IPS-NIHi7 (cell line): ENCODE measurements at regions not wholly inside any gene's neighbourhood (a gene's known extent, or its start where the extent isn't known, plus 50 kb on each side); places are given as distances from the start of the nearest gene placed in this dataset.
"Not testable (repeated sequence)": the region's sequence is repeated elsewhere in the genome, so short reads cannot be mapped to it uniquely, and the experiment has no call there.

Experiments used
- DNase-seq: peaks from one replicate; pipeline ENCODE4 v3.0.0; 2012; ENCODE audit warnings: mixed read lengths; ENCODE audit errors: extremely low spot score

DNA sequence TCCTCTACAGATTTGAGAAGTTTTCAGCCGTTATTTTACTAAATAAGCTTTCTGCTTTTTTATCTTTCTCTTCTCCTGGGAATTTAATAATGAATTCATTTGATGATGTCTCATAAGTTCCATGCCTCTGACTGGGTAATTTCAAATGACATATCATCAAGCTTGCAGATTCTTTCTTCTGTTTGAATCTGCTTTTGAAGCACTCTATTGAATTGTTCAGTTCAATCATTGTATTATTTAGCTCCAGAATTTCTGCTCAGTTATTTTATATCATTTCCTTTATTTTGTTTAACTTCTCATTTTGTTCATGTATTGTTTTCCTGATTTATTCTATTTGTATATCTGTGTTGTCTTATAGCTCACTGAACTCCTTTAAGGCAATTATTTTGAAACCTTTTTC is 196.9 kb upstream of the CNTNAP2 start:
- DNase-seq: no peak

DNA sequence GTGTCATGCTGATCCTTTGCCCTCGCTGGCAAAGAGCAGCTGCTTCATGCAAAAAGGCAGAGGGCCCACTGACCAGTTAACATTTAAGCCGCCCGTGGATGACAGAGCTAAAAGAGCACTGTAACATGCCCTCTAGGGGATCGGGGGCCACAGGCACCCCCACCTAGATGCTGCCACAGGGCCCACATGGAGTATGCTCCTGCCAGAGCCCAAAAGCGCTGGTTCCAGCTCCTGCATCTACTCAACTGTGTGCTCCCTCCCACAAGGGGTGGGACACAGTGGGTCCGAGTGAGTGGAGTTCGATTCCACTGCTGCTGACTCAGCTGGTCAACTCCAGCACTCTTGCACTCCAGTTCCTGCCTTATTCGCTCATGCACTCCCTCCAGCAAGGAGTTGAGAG is 199.8 kb upstream of the CNTNAP2 start:
- DNase-seq: no peak

DNA sequence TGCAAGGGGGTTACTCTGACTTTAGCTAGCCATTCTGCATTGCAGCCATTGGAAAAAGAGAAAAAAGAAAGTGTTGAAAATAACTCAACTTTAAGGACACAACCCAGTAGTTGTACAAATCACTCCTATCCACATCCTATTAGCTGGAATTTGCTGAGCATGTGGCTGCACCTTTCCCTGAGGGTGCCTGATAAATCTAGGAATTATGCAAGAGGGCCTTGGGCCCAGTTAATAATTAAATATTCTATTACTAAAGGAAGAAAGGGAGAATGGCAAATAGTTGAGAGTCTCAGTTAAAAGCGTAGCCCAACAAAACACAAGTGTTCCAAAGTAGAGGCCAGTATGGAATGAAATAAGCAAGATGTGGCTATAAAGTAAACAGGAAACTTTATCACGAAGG is 200.9 kb upstream of the CNTNAP2 start:
- no peak for DNase-seq

DNA sequence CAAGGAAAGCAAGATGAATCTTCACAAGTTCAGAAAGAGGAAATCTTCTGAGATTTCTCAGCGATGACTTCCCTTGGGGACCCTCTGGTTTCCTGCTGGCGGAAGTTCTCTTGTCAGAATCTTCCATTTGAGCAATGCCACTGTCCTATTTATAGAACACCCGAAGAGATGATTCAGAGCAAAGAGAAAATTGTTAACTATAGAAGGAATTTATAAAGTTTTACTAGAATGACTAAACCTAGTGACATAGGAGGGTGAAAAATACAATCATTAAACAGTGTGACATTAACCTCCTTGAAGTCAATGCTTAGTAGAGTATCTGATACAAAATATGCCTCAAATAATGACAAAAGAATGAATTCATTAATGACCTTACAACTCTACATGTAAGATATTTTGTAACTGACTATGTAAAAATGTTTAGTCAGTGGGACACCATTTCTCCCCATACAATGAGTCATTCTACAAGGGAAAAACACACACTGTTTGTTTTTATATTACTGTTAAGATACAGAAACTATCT is 206.5 kb upstream of the CNTNAP2 start:
- DNase-seq: no peak

DNA sequence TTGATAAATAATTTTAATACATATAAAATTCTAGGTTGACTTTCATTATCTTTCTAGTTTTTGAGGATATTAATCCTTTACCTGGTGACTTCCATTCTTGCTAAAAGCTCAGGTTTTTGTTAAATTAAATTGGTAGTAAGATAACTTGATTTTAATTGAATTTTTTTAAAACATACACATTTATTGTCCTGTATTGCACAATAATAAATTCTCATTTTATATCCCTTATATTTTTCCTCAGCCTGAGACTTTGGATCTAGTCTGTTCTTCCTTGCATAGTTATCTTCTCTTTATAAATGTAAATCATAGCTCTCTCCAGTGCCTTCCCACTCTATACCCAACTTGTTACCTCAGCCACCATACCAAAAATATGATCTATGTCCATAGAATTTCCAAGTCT is 212.9 kb upstream of the CNTNAP2 start:
- no peak for DNase-seq

DNA sequence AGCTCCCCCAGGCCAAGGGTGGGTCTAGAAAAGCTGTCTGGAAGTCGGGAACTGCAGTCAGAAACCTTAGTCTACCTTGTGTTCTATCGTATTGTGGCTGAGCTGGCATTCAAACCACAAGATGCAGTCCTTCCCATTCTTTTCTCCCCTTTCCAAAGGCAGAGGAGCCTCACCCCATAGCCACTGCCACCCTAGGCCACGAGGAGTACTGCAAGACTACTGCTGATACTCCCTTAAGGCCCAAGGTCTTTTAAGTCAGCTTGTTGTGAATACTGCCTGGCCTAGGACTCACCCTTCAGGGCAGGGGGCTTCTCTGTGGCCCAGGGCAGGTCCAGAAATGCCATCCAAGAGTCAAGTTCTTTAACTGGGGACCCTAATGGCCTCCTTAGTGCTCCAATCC is 214.5 kb upstream of the CNTNAP2 start:
- no peak for DNase-seq

DNA sequence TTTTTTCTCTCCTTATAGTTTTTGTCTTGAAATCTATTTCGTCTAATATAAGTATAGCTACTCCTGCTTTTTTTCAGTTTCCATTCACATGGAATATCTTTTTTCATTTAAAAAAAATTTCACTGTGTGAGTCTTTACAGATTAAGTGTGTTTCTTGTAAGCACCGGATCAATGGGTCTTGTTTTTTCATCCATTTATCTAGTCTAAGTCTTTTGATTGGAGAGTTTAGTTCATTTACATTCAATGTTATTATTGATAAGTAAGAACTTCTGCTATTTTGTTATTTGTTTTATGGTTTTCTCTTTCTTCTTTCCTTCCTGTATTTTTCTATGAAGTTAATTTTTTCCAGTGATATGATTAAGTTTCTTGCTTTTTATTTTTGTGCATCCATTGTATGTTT is 216.7 kb upstream of the CNTNAP2 start:
- no peak for DNase-seq

DNA sequence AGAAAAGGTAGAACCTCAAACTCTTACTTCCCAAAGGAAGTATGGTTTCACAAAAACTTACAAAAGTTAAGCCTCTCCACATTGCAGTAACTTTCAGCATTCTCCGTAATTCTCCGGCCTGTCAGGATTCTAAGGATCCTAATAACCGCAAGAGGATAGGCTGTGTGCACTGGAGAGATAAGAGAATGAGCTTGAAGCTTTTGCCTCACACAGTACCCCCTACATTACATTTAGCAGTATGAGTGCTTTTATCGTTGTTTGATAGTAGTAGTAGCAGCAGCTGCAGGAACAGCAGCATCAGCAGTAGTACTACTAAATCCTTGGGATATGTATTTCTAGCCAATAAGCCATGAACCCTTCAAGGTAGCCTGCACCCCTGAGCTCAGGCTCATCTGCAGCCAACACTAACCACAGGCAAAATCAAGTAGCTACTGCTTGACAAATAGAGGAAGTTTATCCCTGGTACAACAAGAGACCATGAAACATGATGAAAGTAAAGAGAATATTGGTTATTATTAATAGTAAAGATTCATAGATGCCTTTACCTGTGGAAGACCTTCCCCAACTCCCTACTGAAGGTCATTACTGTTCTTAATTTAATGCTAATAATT is 222.6 kb upstream of the CNTNAP2 start:
- no peak for DNase-seq

DNA sequence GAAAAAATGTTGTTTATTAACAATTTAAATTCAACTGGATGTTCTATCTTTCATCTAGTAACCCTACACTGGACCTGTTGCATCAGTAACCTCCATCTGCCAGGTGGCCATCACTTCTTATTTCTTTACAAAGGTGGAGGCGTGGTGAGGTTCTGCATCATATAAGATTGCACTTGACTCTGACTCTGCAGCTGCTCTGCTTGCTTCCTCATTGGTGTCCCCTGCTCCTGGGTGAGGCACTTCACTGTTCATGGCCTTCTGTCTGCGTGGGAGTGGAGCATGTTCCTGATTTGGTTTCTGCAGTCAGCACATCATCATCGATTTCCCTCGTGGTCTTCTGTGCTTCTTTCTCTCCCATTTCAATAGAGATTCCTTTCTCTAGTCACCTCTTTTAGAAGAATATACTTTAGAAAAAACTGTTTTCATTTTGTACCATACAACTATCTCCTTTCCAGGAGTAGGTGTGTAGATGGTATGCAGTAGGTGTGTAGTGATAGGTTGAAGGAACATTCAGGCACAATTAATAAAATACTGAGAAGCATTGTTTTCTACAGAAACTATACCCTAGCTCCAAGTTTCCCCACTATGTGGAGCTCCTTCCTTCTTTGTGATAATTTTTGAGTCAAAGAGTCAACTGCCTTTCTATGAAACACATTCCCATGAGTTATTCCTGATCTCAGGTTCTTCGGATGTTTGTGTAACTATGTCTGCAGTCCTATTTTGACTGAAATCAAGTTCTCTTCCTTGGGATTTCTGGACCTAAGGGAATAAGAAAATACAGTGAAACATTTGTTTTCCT is 231.7 kb upstream of the CNTNAP2 start:
- DNase-seq: no peak

DNA sequence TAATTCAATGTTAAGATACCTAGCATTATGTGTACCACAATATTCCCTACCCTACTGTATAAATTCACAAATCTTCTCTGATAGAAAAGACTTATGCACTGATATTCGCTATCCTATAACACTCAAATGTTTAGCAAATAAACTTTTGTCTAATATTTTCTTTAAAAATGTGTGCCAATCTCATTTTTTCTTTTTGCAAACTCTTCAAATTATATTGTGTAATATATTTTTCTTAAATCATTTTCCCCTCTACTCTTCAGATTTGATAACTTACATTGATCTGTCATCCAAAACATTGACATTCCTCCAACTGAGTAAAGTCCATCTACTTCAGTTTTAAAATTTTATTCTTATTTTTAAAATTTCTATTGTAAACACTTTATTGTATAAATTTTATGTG is 240.2 kb upstream of the CNTNAP2 start:
- DNase-seq: no peak

DNA sequence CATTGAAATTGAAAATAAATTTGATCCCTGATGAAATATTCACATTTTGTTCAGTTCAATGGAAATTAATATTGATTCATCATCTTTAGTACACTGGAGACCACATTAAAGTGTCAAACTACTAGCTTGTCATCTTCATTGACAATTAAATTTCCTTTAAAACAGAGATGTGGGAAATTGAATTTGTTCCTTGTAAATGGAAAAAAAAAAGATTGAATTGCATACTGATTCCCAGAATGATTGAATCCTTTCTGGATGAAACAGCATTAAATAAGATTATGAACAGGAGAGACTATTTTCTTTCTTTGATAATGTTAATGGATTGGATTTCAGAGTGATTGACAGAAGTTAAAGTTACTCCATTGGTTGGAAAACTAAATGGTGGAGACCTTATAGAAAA is 241.3 kb upstream of the CNTNAP2 start:
- no peak for DNase-seq

DNA sequence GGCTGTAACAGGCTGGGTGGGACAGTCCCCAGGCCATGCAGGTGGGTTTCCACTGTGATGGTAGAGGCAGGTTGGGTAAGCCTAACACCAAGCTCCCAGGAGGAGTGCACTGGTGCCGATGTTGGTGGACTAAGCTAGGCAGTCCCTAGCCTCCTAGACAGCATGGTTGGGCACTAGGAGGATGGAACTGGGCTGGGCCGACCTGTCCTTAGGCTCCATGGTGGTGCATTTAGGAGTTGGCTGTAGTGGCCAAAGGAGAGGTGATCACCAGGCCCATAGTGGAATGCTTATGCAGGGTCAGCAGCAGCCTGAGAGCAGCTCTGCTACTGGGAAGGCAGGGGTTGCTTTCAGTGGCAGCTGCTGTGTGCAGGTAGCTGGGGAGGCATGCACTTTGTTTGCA is 247.7 kb upstream of the CNTNAP2 start:
- no peak for DNase-seq

DNA sequence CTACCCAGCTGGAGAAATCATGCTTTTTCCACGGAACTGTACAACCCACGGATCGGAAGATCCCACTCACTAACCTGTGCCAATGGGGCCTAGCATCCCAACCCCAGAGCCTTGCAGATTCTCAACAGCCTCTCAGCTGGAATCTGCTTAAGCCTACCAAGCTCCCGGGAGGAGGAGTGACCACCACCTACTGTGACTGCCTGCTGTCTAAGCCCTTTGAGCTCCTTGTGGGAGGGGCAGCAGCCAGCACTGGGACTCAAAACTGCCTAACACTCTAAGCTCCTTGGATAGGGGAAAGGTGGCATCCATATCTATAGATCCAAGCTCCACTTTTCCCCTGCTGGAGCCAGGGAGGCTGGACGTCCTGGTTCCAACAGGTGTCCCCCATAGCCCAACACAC is 254.4 kb upstream of the CNTNAP2 start:
- DNase-seq: no peak

DNA sequence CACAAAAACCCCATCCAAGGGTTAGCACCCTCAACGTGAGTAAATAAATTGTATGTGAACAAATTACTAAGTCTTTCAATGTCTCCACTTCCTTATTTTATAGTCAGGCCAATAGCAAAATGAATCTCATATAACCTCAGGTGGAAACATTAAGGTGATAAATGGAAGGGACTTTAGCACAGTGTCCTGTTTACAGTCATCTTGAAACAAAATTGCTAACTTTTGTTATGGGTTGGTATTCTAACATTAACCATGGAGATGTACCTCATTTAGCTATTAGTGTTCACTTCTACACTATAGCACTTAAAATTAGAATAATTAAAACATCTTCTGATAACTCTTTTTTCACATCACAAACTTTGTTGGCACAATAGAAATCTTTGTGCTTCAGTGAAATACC is 255.8 kb upstream of the CNTNAP2 start:
- no peak for DNase-seq

DNA sequence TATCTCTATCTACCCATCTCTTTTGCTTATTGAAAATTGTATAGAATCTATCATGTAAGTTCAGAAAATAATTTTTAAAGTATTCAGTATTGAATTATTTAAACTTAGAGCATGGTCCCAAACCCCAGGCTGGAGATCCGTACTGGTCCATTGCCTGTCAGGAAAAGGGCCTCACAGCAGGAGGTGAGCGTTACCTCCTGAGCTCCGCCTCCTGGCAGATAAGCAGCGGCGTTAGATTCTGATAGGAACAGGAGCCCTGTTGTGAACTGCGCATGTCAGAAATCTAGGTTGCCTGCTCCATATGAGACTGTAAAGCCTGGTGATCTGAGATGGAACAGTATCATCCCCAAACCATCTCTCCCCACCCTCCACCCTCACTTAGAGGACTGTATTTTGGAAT is 266.0 kb upstream of the CNTNAP2 start:
- no peak for DNase-seq

DNA sequence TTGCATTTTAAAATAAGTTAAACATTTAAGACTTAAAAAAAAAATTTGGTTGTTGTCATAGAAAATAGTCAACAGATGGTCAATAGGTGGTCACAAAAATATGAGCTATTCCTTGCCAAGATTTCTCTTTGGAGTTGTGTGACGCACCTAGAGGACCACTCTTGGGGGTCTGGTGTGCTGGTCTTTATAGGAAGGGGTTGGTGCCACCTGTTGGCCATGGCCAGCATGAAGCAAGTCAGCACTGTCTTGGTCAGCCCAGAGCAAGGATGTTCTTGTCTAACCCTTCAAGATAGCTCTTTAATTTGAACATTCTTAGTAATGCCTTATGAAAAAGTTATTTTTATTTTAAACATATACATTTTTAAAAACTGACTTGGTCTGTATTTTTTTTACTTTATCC is 267.9 kb upstream of the CNTNAP2 start:
- no peak for DNase-seq

DNA sequence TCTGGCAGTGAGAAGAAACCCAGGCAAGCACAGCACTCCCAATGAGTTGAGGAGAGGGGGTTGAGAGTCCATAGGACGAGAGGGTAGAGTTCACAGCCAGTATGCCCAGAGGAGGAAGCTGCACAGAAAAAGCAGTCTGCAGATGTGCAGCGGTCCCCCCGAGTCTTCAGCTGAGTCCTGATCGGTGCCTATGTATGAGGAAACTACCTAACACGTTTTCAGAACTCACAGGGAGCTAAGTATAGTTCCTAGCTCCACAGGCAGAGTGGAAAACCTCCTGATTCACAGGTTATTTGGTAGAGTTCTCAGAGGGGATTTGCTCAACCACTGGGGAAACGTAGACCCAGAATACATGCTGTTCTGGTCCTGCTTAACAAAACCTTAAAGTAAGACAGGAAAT is 271.3 kb upstream of the CNTNAP2 start:
- DNase-seq: no peak

DNA sequence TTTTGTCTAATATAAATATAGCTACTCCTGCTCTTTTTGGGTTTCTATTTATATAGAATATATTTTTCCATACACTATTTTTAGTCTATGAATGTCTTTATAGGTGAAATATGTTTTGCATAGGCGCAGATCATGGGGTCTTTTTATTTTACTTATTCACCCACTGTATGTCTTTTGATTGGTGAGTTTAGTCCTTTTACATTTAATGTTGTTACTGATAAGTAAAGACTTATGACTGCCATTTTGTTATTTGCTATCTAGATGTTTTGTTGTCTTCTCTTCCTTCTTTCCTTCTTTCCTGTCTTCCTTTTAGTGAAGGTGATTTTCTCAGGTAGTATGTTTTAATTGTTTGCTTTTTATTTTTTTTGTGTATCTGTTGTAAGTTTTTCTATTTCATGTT is 276.8 kb upstream of the CNTNAP2 start:
- DNase-seq: no peak

DNA sequence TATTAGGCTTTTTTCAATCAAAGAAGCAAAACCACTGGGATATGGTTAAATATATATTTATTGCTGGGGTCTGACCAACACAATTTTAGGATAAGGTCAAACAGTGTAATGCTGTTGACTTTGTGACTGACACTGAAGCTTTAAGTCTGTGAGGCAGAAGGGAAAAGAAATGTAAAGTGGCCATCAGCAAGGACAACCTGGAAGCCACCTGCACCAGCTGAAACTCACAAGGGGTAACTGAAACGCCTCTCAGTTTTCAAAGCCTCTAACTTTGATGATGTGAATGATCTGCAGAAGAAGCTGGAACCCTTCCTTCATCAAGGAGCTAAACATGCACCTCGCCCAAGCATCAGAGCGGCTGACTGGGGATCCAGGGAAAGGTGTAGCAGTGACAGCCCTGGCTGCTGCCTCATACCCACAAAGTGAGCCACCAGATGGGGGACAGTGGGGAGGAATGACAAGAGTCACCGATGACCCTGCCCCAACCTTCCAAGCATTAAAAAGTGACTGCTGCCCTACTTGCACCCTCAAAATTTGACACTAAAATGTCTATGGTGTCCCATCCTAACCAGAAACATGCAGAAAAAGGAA is 284.9 kb upstream of the CNTNAP2 start:
- DNase-seq: no peak

DNA sequence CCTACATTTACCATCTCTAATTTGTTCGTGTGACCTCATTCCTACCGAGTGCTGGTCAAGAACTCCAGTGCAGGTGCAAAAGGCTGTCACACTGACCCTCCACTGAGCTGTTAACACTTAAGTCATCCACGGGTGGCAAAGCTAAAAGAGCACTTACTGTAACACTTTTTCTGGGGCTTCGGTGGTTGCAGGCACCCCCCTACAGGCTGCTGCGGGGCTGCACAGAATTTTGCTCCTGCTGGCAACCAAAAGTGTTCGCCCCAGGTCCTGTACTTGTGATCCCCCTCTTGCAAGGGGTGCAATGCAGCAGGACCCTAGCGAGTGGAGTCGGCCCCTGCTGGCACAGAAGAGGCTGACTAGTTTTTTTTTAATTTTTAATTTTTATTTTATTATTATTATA is 298.9 kb upstream of the CNTNAP2 start:
- no peak for DNase-seq

DNA sequence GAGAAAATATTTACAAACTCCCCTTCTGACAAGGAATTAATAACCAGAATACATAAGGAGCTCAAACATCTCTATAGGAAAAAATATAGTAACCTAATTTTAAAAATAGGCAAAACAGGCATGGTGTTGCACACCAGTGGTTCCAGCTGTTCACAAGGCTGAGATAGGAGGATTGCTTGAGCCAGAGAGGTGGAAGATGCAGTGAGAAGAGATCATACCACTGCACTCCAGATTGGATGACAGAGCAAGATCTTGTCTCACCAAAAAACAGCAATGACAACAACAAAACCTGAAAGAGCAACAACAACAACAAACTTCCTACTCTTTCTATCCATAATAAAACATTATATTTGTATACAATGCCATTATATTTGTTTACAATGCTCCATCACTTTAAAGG is 304.4 kb upstream of the CNTNAP2 start:
- DNase-seq: no peak

DNA sequence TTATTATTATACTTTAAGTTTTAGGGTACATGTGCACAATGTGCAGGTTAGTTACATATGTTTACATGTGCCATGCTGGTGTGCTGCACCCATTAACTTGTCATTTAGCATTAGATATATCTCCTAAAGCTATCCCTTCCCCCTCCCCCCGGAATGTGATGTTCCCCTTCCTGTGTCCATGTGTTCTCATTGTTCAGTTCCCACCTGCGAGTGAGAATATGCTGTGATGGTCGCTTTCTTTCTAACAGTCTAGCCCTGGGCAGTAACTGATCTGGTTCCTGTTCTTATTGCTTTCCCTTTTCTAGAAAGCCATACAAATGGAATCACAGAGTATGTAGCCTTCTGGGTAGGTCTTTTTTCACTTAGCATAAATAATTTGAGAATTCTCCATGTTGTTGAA is 311.1 kb upstream of the CNTNAP2 start:
- not testable (repeated sequence) for DNase-seq

DNA sequence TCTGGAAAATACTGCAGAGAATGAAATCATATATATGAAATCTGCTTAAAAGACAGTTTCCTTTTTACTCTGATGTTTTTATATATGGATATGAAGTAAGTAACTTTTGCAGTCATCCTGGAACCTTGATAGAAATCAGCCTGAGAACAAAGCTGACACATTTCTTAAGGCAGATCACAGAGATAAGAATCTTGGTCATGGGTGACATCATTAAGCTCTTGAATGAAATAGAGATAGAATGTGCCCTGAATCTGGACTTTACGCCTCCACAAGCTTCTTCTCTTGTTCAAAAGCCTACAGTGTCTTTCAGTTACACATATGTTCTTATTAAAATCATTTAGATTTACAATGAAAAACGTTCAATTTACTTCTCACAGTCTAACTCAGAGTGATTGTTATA is 319.1 kb upstream of the CNTNAP2 start:
- no peak for DNase-seq
